HG02981 (cell line): ENCODE measurements at regions not wholly inside any gene's neighbourhood (a gene's known extent, or its start where the extent isn't known, plus 50 kb on each side); places are given as distances from the start of the nearest gene placed in this dataset.
"Not testable (repeated sequence)": the region's sequence is repeated elsewhere in the genome, so short reads cannot be mapped to it uniquely, and the experiment has no call there.

Source experiments
- ATAC-seq: cut with Tn5 transposase; IDR thresholded peaks from one replicate; pipeline ENCODE4 v1.9.1; 2021; ENCODE audit warnings: mild to moderate bottlenecking, moderate library complexity; ENCODE audit not compliant: unreplicated experiment

- no peak for ATAC-seq
These were observed 182.2 kb downstream of the INHBB start for GRCh38 chr2:120528051-120528692.

- ATAC-seq, result no peak
These were observed 182.7 kb downstream of the INHBB start for GRCh38 chr2:120528693-120529076.

- no peak for ATAC-seq
These were observed 184.8 kb downstream of the INHBB start for GRCh38 chr2:120530781-120531180.

GRCh38 chr2:120531365-120531764, 185.4 kb downstream of the INHBB start:
- no peak for ATAC-seq

- no peak for ATAC-seq
These were observed 186.1 kb downstream of the INHBB start for GRCh38 chr2:120531863-120532600.

GRCh38 chr2:120533625-120534024, 187.7 kb downstream of the INHBB start:
- ATAC-seq, result no peak

GRCh38 chr2:120534457-120534856, 188.5 kb downstream of the INHBB start:
- ATAC-seq, result no peak

- no peak for ATAC-seq
These were observed 189.1 kb downstream of the INHBB start for GRCh38 chr2:120535081-120535480.

- no peak for ATAC-seq
These were observed 190.2 kb downstream of the INHBB start for GRCh38 chr2:120536141-120536540.

- no peak for ATAC-seq
These were observed 192.9 kb downstream of the INHBB start for GRCh38 chr2:120538691-120539423.

- ATAC-seq, result no peak
These were observed 193.5 kb downstream of the INHBB start for GRCh38 chr2:120539424-120539936.

- ATAC-seq, result no peak
These were observed 194.2 kb downstream of the INHBB start for GRCh38 chr2:120539937-120540718.

- no peak for ATAC-seq
These were observed 194.7 kb upstream of the GLI2 start for GRCh38 chr2:120540719-120541552.

GRCh38 chr2:120541553-120541932, 194.1 kb upstream of the GLI2 start:
- ATAC-seq, result no peak

GRCh38 chr2:120541972-120542670, 193.5 kb upstream of the GLI2 start:
- no peak for ATAC-seq

GRCh38 chr2:120542911-120543527, 192.6 kb upstream of the GLI2 start:
- no peak for ATAC-seq

- no peak for ATAC-seq
These were observed 191.8 kb upstream of the GLI2 start for GRCh38 chr2:120543899-120544298.

- no peak for ATAC-seq
These were observed 191.1 kb upstream of the GLI2 start for GRCh38 chr2:120544522-120544921.

- ATAC-seq, result not testable (repeated sequence)
These were observed 190.7 kb upstream of the GLI2 start for GRCh38 chr2:120545007-120545406.
